M059J (cell line): ENCODE measurements at regions not wholly inside any gene's neighbourhood (a gene's known extent, or its start where the extent isn't known, plus 50 kb on each side); places are given as distances from the start of the nearest gene placed in this dataset.
A peak's percentile ranks its signal among the peaks of the same experiment; 100 is the strongest.

Source experiments
- DNase-seq: peaks from one replicate; pipeline ENCODE4 v3.0.0-alpha.2; 2012; ENCODE audit warnings: low read depth

DNA sequence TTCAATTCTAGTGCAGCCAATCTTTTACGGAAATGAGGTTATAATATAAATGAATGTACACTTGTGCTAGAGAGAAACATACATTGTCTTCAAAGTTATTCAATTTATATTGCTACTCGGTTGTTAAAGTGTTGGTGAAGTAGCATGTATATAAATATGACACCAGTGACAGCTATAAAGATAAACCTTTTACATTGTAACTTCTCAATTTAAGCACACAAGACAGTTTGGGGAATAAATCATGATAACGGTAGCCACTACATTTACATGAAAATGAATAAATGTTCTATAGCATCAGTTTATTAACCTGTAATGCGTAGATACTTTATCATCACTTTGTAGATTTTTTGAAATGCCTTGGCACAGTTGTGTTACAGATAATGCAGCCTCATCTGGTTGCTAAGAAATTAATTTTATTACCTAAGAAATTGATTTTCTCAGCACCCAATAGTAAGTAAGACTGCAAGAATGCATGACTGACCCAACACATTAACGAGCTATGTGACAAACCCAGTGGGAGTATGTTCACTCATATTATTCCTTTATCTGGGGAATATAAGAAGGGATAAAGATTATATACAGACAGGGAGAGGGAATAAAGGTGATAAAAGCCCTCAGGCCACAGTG is 283.9 kb upstream of the NPVF start:
- DNase-seq, result no peak

DNA sequence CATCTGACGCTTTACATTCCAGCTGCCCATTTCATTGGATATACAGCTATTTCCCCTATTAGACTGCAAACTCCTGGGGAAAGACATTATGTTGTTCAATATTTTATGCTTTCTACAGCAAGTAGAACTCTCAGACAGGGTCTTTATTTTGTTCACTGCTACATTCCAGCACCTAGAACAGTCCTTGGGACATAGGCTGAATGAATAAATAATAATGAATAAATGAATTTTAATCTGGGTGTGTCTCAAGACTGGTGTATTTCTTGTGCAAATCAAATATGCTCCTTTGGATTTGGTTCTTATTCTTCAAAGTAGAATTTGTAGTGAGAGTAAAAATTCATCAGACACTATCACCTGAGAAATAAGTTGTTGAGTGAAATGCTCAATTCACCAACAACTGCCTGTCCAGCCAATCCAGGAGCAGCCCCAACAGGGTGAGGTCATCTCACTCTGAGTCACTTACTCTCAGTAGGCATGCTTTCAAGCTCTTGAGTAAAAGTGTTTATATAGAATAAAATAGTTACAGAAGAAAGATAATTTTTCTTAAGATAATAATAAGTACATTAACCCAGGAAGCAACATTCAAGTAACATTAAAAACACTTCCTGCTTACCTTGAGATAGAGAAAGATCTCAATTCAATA is 287.5 kb upstream of the NPVF start:
- peak; percentile 4 for DNase-seq

GRCh38 chr7:25517906-25518305 is 289.6 kb upstream of the NPVF start:
- no peak for DNase-seq

- no peak for DNase-seq
Observed at GRCh38 chr7:25520017-25520416, 291.7 kb upstream of the NPVF start.

GRCh38 chr7:25520516-25520915 is 292.2 kb upstream of the NPVF start:
- DNase-seq, result no peak

DNA sequence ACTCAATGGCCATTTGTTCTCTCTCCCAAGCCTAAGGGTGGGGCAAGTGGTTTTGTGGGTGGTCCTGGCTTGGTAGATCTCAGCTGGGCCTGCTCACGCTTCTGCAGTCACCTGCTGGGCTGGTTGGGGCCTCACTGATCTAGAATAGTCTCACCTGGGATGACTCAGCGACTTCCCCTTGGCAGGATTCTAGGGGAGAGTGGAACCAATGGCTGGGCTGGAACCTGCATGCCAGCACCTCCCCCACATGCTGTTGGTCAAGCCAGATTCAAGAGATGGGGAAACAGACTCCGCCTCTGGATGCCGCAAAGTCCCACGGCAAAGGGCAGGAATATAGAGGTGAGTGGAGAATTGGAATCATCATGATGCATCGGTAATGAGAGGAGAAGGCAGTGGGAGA is 292.9 kb upstream of the NPVF start:
- DNase-seq, result no peak

DNA sequence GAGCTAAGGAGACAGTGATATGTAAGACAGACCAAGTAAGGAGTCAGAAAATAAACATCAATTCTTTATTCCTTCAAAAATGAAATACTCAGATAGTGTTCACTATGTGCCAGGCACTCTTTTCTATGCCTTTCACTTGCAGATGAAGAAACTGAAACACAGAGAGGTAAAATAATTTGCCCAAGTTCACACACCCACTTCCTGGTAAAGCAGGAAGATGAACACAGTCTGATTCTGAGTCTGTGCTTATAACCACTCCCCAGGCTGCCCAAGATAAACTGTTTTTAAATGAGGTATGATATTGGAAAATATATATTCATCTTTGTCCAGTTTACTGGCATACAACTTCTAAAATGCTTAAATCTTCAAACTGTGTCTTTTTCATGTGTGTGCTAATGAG is 294.4 kb upstream of the NPVF start:
- no peak for DNase-seq

GRCh38 chr7:25527665-25528170 is 299.4 kb upstream of the NPVF start:
- no peak for DNase-seq

GRCh38 chr7:25529320-25529719 is 301.0 kb upstream of the NPVF start:
- DNase-seq, result no peak

GRCh38 chr7:25536851-25537250 is 308.6 kb upstream of the NPVF start:
- no peak for DNase-seq

DNA sequence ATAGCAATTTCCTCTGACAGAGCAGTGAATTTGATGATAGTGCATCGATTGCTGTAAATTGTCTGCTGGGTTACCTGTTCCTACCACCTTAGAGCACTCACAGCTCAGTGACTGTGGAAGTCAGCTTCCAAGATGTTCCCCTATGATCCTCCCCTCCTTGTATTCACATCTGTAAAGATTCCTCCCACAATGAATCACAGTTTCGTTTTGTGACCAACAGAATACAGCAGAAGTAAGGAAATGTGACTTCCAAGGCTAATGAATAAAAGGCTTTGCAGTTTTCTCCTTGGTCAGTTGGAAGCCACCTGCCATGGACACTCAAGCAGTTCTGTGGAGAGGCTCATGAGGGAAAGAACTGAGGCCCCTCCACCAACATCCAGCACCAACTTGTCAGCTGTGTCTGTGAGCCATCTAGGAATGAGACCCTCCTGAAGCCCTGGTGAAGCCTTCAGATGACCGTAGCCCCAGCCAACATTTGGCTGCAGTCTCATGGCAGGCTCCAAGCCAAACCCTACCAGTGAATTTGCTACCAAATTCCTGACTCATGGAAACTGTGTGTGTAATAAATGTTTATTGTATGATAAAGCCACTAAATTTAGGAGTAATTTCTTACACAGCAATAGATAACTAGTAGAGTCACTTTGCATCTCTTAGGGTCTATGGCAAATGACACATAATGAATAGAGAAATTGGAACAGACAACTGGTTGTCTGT is 309.5 kb upstream of the NPVF start:
- DNase-seq, result no peak

DNA sequence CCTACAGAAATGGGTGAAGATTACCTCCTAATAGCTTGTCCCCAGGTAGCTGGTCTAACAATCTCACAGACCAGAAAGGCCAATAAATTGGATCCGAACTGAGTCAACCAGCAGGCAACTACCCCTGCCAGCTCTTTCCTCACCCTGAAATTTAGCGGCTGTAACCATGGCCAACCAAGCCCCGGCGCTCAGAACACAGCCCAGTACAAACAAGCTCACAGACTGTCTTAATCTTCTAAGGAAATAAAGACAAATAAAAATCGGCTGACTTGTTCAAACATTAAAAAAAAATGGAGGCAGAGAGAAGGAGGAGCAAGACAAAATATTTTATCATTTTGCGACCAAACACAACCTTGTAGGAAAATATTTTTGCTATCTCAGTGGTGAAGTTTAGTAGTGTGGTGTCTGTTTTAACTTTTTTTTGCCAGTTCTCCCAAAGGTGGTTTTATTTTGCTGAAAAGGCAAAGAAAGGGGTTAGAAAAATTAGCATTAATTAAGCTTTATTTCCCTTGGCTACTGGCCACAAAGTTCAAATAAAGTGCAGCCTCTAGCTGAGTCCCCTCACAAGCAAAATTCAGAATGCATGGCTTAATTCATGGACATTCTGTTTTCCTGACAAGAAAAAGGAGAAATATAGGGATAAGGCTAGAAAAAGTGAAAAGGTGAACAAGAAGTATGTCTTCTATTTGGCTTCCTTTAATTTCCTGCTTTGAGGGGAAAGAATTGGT is 313.0 kb upstream of the NPVF start:
- DNase-seq, result no peak

- DNase-seq, result no peak
Observed at GRCh38 chr7:25541877-25542276, 313.6 kb upstream of the NPVF start.

DNA sequence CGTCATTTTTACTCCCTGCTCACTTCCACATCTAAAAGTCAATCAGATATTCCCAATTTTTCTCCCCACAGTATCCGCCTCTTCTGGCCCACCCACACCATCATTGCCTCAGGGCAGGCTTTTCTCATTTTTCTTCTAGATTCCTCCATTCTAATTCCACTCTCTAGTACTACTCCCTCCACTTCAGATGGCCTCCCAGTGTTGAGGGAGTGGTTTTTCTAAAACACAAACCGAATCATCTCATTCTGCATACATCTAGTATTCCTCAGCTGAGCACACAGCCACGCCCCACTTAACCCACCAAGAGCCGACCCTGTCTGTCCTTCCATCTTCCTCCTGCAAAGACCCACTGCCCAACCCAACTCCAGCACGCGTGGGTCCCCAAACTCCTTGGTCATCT is 314.9 kb upstream of the NPVF start:
- DNase-seq, result no peak

DNA sequence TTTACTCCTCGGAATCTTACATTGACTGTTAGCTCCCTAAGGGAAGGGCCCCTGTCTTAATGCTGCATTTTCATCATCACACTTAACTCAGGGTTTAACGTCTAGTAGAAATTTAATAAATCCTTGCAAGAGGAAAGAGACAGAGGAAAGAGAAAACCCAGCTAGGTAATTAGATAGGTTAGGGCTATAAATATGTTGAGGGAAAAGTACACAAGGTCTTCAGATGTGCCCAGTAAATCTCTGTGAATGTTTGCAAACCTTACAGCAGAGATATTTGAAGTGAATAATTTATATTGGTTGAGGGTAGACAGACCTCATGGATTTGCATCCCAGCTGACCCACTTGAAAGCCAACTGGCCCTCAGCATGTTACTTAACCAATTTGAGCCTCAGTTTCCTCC is 315.5 kb upstream of the NPVF start:
- DNase-seq, result no peak

DNA sequence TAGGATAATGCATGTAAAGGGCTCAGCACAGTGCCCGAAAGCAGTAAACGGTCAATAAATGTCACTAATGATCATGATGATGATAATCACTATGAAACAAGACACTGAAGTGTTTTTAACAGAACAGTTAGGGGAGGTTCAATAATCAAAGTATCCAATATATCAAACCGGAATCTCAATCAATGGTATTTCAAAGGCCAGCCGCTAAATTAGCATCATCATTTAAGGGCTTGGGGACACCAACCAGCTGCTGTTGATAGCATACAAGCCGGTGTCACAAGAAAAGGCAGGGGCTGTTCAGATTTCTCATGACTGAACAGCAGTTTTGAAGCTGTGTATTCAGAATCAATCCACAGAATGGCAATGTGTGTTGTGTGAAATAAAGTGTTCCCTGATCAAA is 316.0 kb upstream of the NPVF start:
- DNase-seq, result no peak

- DNase-seq, result no peak
Observed at GRCh38 chr7:25545124-25546008, 317.1 kb upstream of the NPVF start.

GRCh38 chr7:25546306-25546705 is 318.0 kb upstream of the NPVF start:
- no peak for DNase-seq

DNA sequence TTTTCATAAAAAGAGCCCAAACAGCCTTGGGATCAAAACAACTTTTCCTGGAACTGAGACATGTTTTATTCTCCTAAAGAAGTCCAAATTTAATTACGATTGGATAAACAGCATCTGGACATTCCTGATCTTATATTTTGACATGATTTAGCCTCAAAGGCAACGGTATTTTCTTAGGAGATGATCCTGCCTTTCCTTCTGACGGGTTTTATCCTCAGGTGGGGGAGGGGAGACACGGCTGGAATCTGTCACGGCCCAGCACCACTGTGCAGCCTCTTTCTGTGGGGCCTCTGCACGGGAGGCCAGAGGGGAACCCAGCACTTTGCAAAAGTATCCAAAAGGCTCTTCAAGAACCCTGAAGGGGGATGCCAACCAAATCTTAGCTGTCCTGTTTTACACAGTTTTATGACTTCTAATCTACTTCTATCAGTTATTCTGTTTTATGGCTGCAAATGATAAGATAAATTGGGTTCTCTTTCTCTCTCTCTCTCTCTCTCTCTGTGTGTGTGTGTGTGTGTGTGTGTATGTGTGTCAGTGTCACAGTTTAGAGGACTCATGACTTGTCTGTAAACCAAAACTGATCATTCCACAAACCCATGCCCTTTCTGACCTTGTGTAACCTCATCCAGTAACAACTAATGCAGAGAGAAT is 321.1 kb upstream of the NPVF start:
- no peak for DNase-seq

GRCh38 chr7:25550149-25550548 is 321.9 kb upstream of the NPVF start:
- DNase-seq, result no peak

DNA sequence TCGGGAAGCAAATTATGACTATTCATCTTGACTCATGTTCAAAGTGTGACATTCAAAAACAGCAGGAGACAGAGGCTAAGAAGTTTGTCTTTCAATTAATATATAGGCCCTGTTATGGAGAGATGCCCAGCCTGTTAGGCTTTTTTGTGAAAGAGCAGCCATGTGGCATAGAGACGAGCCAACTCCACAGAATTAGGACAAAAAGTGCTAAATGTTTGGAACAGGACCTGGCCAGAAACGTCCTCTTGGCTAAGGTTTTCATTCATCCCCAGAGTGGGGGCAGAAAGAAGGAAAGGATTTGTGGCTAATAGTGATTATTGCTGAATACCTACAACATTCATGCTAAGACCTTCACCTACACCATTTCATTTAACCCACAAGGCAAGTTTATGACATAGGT is 324.7 kb upstream of the NPVF start:
- no peak for DNase-seq
